Hippocampal formation (tissue), 2 donors: ENCODE measurements at regions not wholly inside any gene's neighbourhood (a gene's known extent, or its start where the extent isn't known, plus 50 kb on each side); places are given as distances from the start of the nearest gene placed in this dataset.

Source experiments
- DNase-seq, 2 donors: peaks; one replicate each; lab custom pipeline; 2025; lab: John Stamatoyannopoulos, UW

DNA sequence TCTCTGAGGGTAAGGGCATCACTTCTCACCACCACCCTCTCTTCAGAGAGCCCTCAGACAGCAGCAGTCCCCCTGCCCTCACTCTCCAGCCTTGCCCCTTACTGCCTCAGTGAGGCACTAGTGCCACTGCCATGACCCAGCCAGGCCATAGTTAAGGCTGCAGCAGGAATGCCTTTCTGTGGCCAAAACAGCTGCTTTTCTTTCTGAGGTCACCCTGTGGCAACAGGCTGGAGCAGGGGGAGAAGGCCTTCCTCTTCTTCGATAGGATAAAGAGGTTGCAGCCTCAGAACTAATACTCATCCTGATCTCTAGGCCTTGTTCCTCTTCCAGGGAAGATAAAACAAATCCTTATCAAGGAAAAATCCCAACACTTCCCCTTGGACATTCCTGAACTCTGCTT lies 56.8 kb upstream of the ECI2 start:
- DNase-seq: no peak

DNA sequence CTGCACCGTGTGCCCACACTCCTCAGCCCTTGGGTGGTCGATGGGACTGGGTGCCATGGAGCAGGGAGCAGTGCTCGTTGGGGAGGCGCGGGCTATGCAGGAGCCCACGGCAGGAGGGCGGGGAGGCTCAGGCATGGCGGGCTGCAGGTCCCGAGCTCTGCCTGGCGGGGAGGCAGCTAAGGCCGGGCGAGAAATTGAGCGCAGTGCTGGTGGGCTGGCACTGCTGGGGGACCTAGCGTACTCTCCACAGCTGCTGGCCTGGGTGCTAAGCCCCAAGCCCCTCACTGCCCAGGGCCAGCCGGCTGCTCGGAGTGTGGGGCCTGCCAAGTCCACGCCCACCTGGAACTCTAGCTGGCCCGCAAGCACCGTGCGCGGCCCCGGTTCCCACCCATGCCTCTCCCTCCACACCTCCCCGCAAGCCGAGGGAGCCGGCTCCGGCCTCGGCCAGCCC lies 55.9 kb upstream of the ECI2 start:
- no peak for DNase-seq

DNA sequence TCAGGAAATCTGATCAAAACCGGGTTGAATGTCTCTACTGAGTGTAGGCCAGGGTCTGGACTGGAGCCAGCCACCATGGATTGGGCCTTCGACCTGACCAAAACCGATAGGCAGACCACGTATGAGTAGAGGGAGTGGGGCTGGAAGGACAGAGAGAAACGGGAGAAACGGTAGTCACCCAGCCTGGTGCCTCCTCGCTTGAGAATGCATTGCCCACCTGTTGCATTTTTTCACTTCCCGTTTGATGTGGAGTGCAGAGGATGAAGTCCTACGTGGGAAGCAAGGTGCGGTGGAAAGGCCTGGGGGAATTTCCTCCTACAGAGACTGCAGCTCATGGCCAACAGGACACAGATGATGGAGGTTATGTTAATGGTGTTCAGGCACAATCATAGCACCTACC lies 53.9 kb upstream of the ECI2 start:
- DNase-seq: no peak

DNA sequence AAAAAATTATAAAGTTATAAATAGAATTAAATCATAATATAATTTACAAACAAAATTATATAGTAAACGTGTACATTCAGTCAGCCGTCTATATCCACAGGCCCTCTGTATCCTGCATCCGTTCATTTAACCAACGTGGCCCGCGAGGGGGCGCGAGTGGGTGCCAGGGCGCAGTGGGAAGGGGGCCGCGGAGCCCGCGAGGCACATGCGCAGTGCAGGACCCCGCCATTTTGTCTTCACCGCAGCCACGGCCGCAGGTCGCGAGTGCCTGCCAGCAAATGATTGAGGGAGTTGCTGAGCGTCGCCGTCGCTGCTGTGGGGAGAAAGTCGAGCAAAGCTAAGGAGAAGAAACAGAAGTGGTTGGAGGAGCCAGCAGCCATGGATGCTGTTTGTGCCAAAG lies 53.4 kb upstream of the ECI2 start:
- no peak for DNase-seq

DNA sequence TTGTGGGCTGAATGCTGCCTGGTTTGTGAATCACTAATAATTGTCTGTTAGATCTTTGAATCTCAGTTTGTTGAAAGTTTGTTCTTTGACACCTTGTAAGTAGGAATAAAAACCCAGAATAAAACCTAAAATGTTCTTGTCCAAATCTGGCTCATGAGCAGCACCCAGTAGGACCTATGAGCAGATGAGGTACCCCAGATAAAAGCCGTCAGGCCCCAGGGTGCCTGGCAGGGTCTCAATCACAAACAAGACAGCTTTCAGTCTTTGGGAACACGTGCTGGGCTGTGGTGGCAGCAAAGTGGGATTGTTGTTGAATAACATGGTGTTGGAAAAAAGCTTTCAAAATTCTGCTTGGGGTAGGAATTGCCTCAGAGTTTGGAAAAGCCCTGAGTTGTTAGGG lies 52.1 kb upstream of the ECI2 start:
- DNase-seq: no peak

DNA sequence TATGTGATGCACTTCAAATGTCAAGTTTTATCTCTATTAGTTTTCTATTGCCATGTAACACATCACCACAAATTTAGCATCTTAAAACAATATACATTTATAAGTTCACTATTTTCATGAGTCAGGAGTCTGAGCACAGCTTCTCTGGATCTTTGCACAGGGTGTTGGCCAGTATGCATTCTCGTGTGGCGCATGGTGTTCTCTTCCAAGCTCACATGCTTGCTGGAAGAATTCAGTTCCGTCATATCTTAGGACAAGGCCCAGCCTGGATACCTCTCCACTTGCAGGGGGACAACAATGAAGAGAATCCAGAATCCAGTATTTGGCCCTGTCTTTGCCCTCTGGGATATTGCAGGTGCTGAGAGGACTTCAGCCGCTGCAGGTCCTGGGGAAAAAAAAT lies 51.0 kb upstream of the ECI2 start:
- no peak for DNase-seq

DNA sequence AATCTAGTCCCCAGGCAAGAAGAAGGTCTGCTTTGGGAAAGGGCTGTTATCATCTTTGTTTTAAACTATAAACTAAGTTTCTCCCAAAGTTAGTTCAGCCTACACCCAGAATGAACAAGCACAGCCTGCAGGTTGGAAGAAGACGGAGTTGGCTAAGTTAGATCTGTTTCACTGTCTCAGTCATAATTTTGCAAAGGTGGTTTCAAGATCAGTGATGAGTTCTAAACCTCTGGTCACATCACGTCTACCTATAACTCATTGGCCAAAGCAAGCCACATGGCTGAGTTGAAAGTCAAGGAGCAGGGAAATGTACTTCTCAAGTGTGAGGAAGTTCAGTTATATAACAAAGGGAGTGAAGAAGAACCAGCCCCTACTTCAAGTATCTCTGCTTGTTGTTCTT lies 50.5 kb upstream of the ECI2 start:
- no peak for DNase-seq

DNA sequence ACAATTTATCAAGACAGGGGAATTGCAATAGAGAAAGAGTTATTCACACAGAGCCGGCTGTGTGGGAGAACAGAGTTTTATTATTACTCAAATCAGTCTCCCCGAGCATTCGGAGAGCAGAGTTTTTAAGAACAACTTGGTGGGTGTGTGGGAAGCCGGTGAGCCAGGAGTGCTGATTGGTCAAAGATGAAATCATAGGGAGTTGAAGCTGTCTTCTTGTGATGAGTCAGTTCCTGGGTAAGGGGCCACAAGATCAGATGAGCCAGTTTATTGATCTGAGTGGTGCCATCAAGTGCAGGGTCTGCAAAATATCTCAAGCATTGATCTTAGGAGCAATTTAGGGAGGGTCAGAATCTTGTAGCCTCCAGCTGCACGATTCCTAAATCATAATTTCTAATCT lies 50.0 kb upstream of the ECI2 start:
- no peak for DNase-seq
